H1 (cell line): ENCODE measurements at regions not wholly inside any gene's neighbourhood (a gene's known extent, or its start where the extent isn't known, plus 50 kb on each side); places are given as distances from the start of the nearest gene placed in this dataset.

ENCODE experiments used
- CTCF ChIA-PET: fragments of 300-600 bp; sonication (Branson Sonifier 250); formaldehyde crosslinking; loops from one replicate; lab custom pipeline; 2021; ENCODE audit not compliant: partially characterized antibody; lab: Charles Lee
- POLR2A ChIA-PET: fragments of 300-600 bp; sonication (Branson Sonifier 250); formaldehyde crosslinking; loops from one replicate; lab custom pipeline; 2021; ENCODE audit warnings: inconsistent platforms; ENCODE audit not compliant: partially characterized antibody; lab: Charles Lee
- DNase-seq, 2 experiments: peaks; one replicate each; pipeline versions ENCODE4 v3.0.0 to v3.0.0-alpha.2; 2010 to 2022; ENCODE audit warnings: low spot score in 2 of 2, low read depth in 1 of 2, mixed read lengths in 1 of 2
- FAIRE-seq: peaks from 2 replicates; lab custom pipeline; 2011; peaks lifted over from hg19 to GRCh38; lab: Jason Lieb, UNC
- H2AFZ ChIP-seq: 2 replicates; pipeline ENCODE4 v1.8.1; 2012; ENCODE audit warnings: low read length, inconsistent platforms
- H2AK5ac ChIP-seq: 2 replicates; pipeline ENCODE4 v1.6.1; 2013; ENCODE audit warnings: low read depth, low read length
- H2BK120ac ChIP-seq: replicated peaks from 2 replicates; pipeline ENCODE3; 2013; ENCODE audit warnings: low read depth, low read length, inconsistent platforms
- H2BK12ac ChIP-seq: 2 replicates; pipeline ENCODE4 v1.6.1; 2013; ENCODE audit warnings: low read depth, low read length
- H2BK15ac ChIP-seq: 2 replicates; pipeline ENCODE4 v1.6.1; 2013; ENCODE audit warnings: low read length
- H2BK20ac ChIP-seq: 2 replicates; pipeline ENCODE4 v1.6.1; 2013; ENCODE audit warnings: low read length
- H2BK5ac ChIP-seq: 2 replicates; pipeline ENCODE4 v1.6.1; 2013; ENCODE audit warnings: low read depth, low read length
- H3K14ac ChIP-seq: 2 replicates; pipeline ENCODE4 v1.6.1; 2013; ENCODE audit warnings: inconsistent platforms; ENCODE audit not compliant: insufficient read length
- H3K18ac ChIP-seq: 2 replicates; pipeline ENCODE4 v1.6.1; 2013; ENCODE audit warnings: low read length; ENCODE audit errors: extremely low read depth
- H3K23ac ChIP-seq: 2 replicates; pipeline ENCODE4 v1.6.1; 2013; ENCODE audit warnings: inconsistent platforms; ENCODE audit not compliant: insufficient read length
- H3K23me2 ChIP-seq: 2 replicates; pipeline ENCODE4 v1.6.1; 2013; ENCODE audit warnings: low read depth, low read length
- H3K27ac ChIP-seq: 2 replicates; pipeline ENCODE4 v1.6.1; 2011; ENCODE audit warnings: low read depth, low read length, inconsistent platforms
- H3K27me3 ChIP-seq, 4 experiments: replicated peaks in 1 of 4; 1 replicate in 1 of 4; 2 replicates in 3 of 4; pipeline versions ENCODE4 v1.6.1 to v1.8.1; 2011 to 2013; ENCODE audit warnings: low read length in 3 of 4, mild to moderate bottlenecking in 3 of 4, inconsistent platforms in 2 of 4, mixed read lengths in 2 of 4, moderate library complexity in 1 of 4; ENCODE audit not compliant: control insufficient read depth in 3 of 4, insufficient read depth in 3 of 4; ENCODE audit errors: extremely low read depth in 1 of 4
- H3K36me3 ChIP-seq, 4 experiments: 2 replicates each; pipeline versions ENCODE4 v1.6.1 to v1.8.1; 2011 to 2013; ENCODE audit warnings: mild to moderate bottlenecking in 4 of 4, low read length in 3 of 4, moderate library complexity in 2 of 4, control low read depth in 1 of 4, inconsistent platforms in 1 of 4; ENCODE audit not compliant: insufficient read depth in 4 of 4, control insufficient read depth in 2 of 4
- H3K4ac ChIP-seq: replicated peaks from 2 replicates; pipeline ENCODE3; 2013; ENCODE audit warnings: low read length, low read depth, mixed read lengths, inconsistent platforms; ENCODE audit not compliant: insufficient read length
- H3K4me1 ChIP-seq, 4 experiments: replicated peaks in 1 of 4; 1 replicate in 1 of 4; 2 replicates in 3 of 4; pipeline versions ENCODE4 v1.6.1 to v1.8.1; 2011 to 2013; ENCODE audit warnings: low read length in 3 of 4, inconsistent platforms in 2 of 4, mixed read lengths in 1 of 4; ENCODE audit not compliant: insufficient read depth in 4 of 4, control insufficient read depth in 3 of 4
- H3K4me2 ChIP-seq, 2 experiments: 2 replicates each; pipeline versions ENCODE4 v1.6.1 to v1.8.1; 2011 to 2013; ENCODE audit warnings: low read depth in 2 of 2, low read length in 2 of 2, control low read depth in 1 of 2, inconsistent platforms in 1 of 2, mild to moderate bottlenecking in 1 of 2; ENCODE audit not compliant: insufficient read depth in 1 of 2
- H3K4me3 ChIP-seq, 4 experiments: fragments of 200-600, 300-600 bp in 1 of 4; sonication (generic), shearing (Covaris generic), sonication (Bioruptor Twin) in 1 of 4; 2 replicates each; pipeline versions ENCODE4 v1.5.1 to v1.8.1; 2011 to 2016; ENCODE audit warnings: low read length in 4 of 4, low read depth in 3 of 4, control low read depth in 2 of 4, inconsistent platforms in 2 of 4, mild to moderate bottlenecking in 2 of 4, mixed read lengths in 1 of 4, moderate library complexity in 1 of 4; ENCODE audit not compliant: insufficient read depth in 2 of 4; ENCODE audit errors: extremely low read depth in 1 of 4
- H3K56ac ChIP-seq: replicated peaks from 2 replicates; pipeline ENCODE3; 2013; ENCODE audit warnings: low read depth, mild to moderate bottlenecking, mixed read lengths, low read length, inconsistent platforms; ENCODE audit not compliant: insufficient read length
- H3K79me1 ChIP-seq: 2 replicates; pipeline ENCODE4 v1.6.1; 2013; ENCODE audit warnings: low read depth, low read length, control low read depth
- H3K79me2 ChIP-seq, 2 experiments: 2 replicates each; pipeline versions ENCODE4 v1.6.1 to v1.8.1; 2012 to 2013; ENCODE audit warnings: low read length in 2 of 2, mild to moderate bottlenecking in 2 of 2, inconsistent platforms in 1 of 2; ENCODE audit not compliant: insufficient read depth in 2 of 2, control insufficient read depth in 1 of 2
- H3K9ac ChIP-seq, 4 experiments: replicated peaks in 1 of 4; 1 replicate in 1 of 4; 2 replicates in 3 of 4; pipeline versions ENCODE4 v1.6.1 to v1.8.1; 2011 to 2013; ENCODE audit warnings: low read depth in 3 of 4, low read length in 3 of 4, control low read depth in 2 of 4, mild to moderate bottlenecking in 2 of 4, moderate library complexity in 2 of 4, inconsistent platforms in 1 of 4; ENCODE audit errors: extremely low read depth in 1 of 4
- H3K9me3 ChIP-seq, 2 experiments: 2 replicates each; pipeline versions ENCODE4 v1.6.1 to v1.8.1; 2012 to 2013; ENCODE audit warnings: mild to moderate bottlenecking in 2 of 2, moderate library complexity in 2 of 2, control low read depth in 1 of 2, inconsistent platforms in 1 of 2, low read depth in 1 of 2, low read length in 1 of 2, mixed read lengths in 1 of 2; ENCODE audit not compliant: insufficient read depth in 2 of 2
- H4K20me1 ChIP-seq, 2 experiments: replicated peaks in 1 of 2; 2 replicates each; pipeline versions ENCODE3 to v1.8.1; 2011 to 2013; ENCODE audit warnings: inconsistent platforms in 2 of 2, low read length in 2 of 2, mild to moderate bottlenecking in 1 of 2; ENCODE audit not compliant: insufficient read depth in 2 of 2, control insufficient read depth in 1 of 2
- H4K5ac ChIP-seq: 2 replicates; pipeline ENCODE4 v1.6.1; 2013; ENCODE audit warnings: low read length, low read depth, mixed read lengths, inconsistent platforms; ENCODE audit not compliant: insufficient read length
- H4K8ac ChIP-seq: 2 replicates; pipeline ENCODE4 v1.8.0; 2013; ENCODE audit warnings: mild to moderate bottlenecking, moderate library complexity, low read length, inconsistent platforms; ENCODE audit not compliant: insufficient read depth; ENCODE audit errors: extremely low read depth
- H4K91ac ChIP-seq: replicated peaks from 2 replicates; pipeline ENCODE3; 2013; ENCODE audit warnings: low read length, mixed read lengths, inconsistent platforms; ENCODE audit not compliant: insufficient read length
- CBX8 ChIP-seq: fragments of 300-800, 300-1000 bp; sonication (generic); IDR thresholded peaks from 2 replicates; pipeline ENCODE4 v1.7.1; 2016; ENCODE audit warnings: low read depth, low read length, borderline replicate concordance
- CHD1 ChIP-seq: IDR thresholded peaks from 2 replicates; pipeline ENCODE4 v1.6.1; 2012; ENCODE audit warnings: low read depth, low read length, improper control_type of control experiment
- EP300 ChIP-seq, 2 experiments: IDR thresholded peaks; 1 replicate in 1 of 2; 2 replicates in 1 of 2; pipeline ENCODE4 v1.6.1; 2011 to 2012; ENCODE audit warnings: low read depth in 2 of 2, low read length in 2 of 2, mild to moderate bottlenecking in 2 of 2, borderline replicate concordance in 1 of 2, inconsistent platforms in 1 of 2, moderate library complexity in 1 of 2
- FOSL1 ChIP-seq: IDR thresholded peaks from 2 replicates; pipeline ENCODE4 v1.6.1; 2011; ENCODE audit warnings: mild to moderate bottlenecking, low read depth, low read length, moderate library complexity; ENCODE audit not compliant: insufficient read depth
- GTF2F1 ChIP-seq: IDR thresholded peaks from 2 replicates; pipeline ENCODE4 v1.6.1; 2012; ENCODE audit warnings: low read depth, low read length, improper control_type of control experiment, borderline replicate concordance
- KDM4A ChIP-seq: IDR thresholded peaks from one replicate; pipeline ENCODE4 v1.7.1; 2012; ENCODE audit warnings: low read depth, mild to moderate bottlenecking, moderate library complexity, low read length, inconsistent platforms; ENCODE audit not compliant: severe bottlenecking
- MAFK ChIP-seq: IDR thresholded peaks from 2 replicates; pipeline ENCODE4 v1.6.1; 2012; ENCODE audit warnings: low read depth, mild to moderate bottlenecking, improper control_type of control experiment, low read length
- RXRA ChIP-seq: IDR thresholded peaks from 2 replicates; pipeline ENCODE4 v1.6.1; 2011; ENCODE audit warnings: low read depth, mild to moderate bottlenecking, low read length, moderate library complexity; ENCODE audit not compliant: insufficient read depth
- SIN3A ChIP-seq, 2 experiments: IDR thresholded peaks in 1 of 2; conservative IDR thresholded peaks in 1 of 2; 2 replicates each; pipeline ENCODE4 v1.6.1; 2011 to 2012; ENCODE audit warnings: low read length in 2 of 2, improper control_type of control experiment in 1 of 2, low read depth in 1 of 2, mild to moderate bottlenecking in 1 of 2
- SRF ChIP-seq: IDR thresholded peaks from 2 replicates; pipeline ENCODE4 v1.6.1; 2011; ENCODE audit warnings: mild to moderate bottlenecking, low read depth, low read length, moderate library complexity
- WGBS, 2 experiments: shearing (Covaris generic) in 1 of 2; methylation state at CpG; one replicate each; pipeline versions ENCODE4 v1.1.6 to v1.1.7; 2013 to 2015; ENCODE audit warnings: low lambda C conversion rate in 2 of 2, mixed read lengths in 2 of 2, inconsistent platforms in 1 of 2, low coverage in 1 of 2, missing lambda C conversion rate in 1 of 2; ENCODE audit not compliant: insufficient replicate concordance in 2 of 2, insufficient coverage in 1 of 2, insufficient read length in 1 of 2; ENCODE audit errors: extremely low coverage in 1 of 2, missing lambda C conversion rate in 1 of 2; 5-methylcytosine and 5-hydroxymethylcytosine counted together
- TF ChIP-seq, protein P1 (sequence below): IDR thresholded peaks from 2 replicates; pipeline ENCODE4 v1.6.1; 2012; ENCODE audit warnings: inconsistent platforms

DNA sequence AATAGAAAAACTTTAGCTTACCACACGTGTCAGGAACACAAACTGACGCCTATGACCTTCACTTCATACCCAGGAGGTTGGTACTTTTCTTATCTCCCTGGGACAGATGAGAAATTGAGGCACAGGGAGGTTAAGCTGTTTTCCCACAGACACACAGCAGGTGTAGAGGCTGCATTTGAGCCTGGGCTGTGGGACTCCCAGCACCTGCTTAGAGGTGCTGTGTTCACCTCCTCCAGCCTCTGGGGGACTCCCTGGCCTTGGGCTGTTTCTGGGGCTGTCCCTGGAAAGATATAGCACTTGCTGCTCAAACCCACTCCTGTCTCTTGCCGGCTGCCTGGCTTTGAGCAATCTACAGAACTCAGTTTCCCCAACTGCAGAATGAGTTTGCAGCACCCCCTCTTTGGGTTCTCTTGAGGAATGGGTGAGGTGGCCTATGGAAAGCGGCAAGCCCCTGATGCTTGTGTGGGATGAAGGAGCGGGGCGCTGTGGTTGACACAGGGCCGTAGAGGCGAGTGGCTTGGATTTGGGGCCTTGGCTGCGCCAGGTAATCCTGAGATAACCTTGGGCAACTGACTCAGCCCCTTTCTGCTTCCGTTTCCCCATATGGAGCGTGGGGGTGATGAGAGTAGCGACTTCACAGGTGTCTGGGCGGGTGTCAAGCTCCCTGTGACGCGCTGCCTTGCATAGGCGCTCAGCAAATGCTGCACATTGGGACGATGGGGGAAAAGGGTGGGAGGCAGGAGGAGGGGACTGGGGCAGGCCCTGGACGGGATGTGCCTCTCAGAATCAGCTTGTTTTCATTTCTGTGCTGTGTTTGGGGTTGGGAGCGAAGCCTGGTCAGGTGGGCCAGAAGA lies 104.5 kb upstream of the CIBAR2 start:
- no peak for FAIRE-seq
- no peak overlapping the region for H3K4me2 ChIP-seq
- no peak overlapping the region for H3K27ac ChIP-seq
- peaks cover 7 to 26% (median 14%) of the 10 kb centered on the region in 4 experiments for H3K4me1 ChIP-seq
- no peak overlapping the region for H3K18ac ChIP-seq
- H3K23me2 ChIP-seq = peaks cover 2% of the 10 kb centered on the region; the same call in 1 of the 2 replicates
- no peak overlapping the region for H4K5ac ChIP-seq
- no peak overlapping the region for H2BK15ac ChIP-seq
- no peaks in the 10 kb centered on the region for H3K27me3 ChIP-seq
- no peak for DNase-seq
- no peak overlapping the region for H2BK20ac ChIP-seq
- H4K91ac ChIP-seq = peak overlapping the region; percentile 40
- peaks cover 5% of the 10 kb centered on the region for H3K79me1 ChIP-seq
- peaks cover 0 to 9% of the 10 kb centered on the region in 2 experiments for H4K20me1 ChIP-seq
- H2BK120ac ChIP-seq = no peak overlapping the region
- H2AK5ac ChIP-seq = no peak overlapping the region
- no peak overlapping the region for H3K14ac ChIP-seq
- POLR2A ChIA-PET = interaction anchor here (2.0 kb wide), 1 partner anchor 18 kb away, joined by 5 read pairs; no protein-coding TSS in a partner anchor
- H3K4me3 ChIP-seq = no peak overlapping the region
- no peak overlapping the region for H3K56ac ChIP-seq
- H3K9me3 ChIP-seq = no peaks in the 10 kb centered on the region
- no peak overlapping the region for H2AFZ ChIP-seq
- H3K23ac ChIP-seq = no peak overlapping the region
- 89% methylated on average over 19 of the region's 19 CpGs; no CpG with 5 or more reads in 1 of the 2 experiments for WGBS, 2 experiments
- H3K9ac ChIP-seq = no peak overlapping the region
- no peaks in the 10 kb centered on the region for H3K36me3 ChIP-seq
- no peak overlapping the region for H2BK5ac ChIP-seq
- peak overlapping the region; percentile 38 for H4K8ac ChIP-seq
- CTCF ChIA-PET = interaction anchor here (1.1 to 33.8 kb wide), 4 partner anchors 14 to 153 kb away, joined by 3 to 371 read pairs (median 4); no protein-coding TSS in a partner anchor
- no peak overlapping the region for H2BK12ac ChIP-seq
- no peaks in the 10 kb centered on the region; a peak in 1 of 4 replicates for H3K79me2 ChIP-seq
- no peak overlapping the region for H3K4ac ChIP-seq
- TF ChIP-seq MAFK (no peak), KDM4A (no peak), SIN3A (conservative IDR thresholded peaks at IDR 0.05 in 1 of 2, IDR thresholded peaks at IDR 0.05 in 1 of 2; ENCODE audit: low read depth in 1 of 2, low read length in 2 of 2) (no peak), SRF (no peak), FOSL1 (no peak), RXRA (no peak), CBX8 (no peak), CHD1 (no peak), GTF2F1 (no peak), EP300 (IDR thresholded peaks at IDR 0.05; ENCODE audit: borderline replicate concordance in 1 of 2, low read depth in 2 of 2, low read length in 2 of 2) (no peak)
- TF ChIP-seq, protein P1, sequence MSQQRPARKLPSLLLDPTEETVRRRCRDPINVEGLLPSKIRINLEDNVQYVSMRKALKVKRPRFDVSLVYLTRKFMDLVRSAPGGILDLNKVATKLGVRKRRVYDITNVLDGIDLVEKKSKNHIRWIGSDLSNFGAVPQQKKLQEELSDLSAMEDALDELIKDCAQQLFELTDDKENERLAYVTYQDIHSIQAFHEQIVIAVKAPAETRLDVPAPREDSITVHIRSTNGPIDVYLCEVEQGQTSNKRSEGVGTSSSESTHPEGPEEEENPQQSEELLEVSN = no peak
